ENCODE measurements at regions not wholly inside any gene's neighbourhood (a gene's known extent, or its start where the extent isn't known, plus 50 kb on each side); places are given as distances from the start of the nearest gene placed in this dataset.

DNA sequence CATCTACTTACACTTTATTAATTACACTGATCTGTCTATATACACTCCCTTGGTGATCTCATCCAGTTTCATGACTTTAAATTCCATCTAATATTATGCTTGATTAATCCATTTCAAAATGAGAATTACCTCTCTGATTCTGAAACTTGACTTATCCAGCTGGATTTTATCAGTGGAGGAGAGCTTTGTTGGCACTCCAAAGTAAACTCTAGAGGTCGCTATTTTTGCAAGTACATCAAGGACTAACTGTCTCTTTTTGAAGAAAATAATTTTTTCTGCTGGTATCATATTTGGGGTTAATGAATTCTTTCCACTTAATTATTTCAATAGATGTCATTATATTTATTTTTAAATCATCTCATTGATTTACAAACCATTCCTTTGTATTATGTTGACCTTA, 630.3 kb upstream of the MAN1A1 start:
- TF ChIP-seq, protein P1, sequence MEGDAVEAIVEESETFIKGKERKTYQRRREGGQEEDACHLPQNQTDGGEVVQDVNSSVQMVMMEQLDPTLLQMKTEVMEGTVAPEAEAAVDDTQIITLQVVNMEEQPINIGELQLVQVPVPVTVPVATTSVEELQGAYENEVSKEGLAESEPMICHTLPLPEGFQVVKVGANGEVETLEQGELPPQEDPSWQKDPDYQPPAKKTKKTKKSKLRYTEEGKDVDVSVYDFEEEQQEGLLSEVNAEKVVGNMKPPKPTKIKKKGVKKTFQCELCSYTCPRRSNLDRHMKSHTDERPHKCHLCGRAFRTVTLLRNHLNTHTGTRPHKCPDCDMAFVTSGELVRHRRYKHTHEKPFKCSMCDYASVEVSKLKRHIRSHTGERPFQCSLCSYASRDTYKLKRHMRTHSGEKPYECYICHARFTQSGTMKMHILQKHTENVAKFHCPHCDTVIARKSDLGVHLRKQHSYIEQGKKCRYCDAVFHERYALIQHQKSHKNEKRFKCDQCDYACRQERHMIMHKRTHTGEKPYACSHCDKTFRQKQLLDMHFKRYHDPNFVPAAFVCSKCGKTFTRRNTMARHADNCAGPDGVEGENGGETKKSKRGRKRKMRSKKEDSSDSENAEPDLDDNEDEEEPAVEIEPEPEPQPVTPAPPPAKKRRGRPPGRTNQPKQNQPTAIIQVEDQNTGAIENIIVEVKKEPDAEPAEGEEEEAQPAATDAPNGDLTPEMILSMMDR (IDR thresholded peaks at IDR 0.05), result no peak
- no peak for TF ChIP-seq POLR2A (IDR thresholded peaks at IDR 0.05)

Measured in lower leg skin (tissue), 3 donors.